ENCODE measurements at regions not wholly inside any gene's neighbourhood (a gene's known extent, or its start where the extent isn't known, plus 50 kb on each side); places are given as distances from the start of the nearest gene placed in this dataset.
"Not testable (repeated sequence)": the region's sequence is repeated elsewhere in the genome, so short reads cannot be mapped to it uniquely, and the experiment has no call there.

- no CpG with 5 or more reads among the region's 29 CpGs for WGBS (ENCODE audit: extremely low coverage, insufficient read length, low lambda C conversion rate)
- not testable (repeated sequence) for H3K23me2 ChIP-seq (ENCODE audit: insufficient read length, low read depth, low read length, poor library complexity, severe bottlenecking); H3K56ac ChIP-seq (ENCODE audit: insufficient read length, low read depth, low read length); H2BK120ac ChIP-seq (ENCODE audit: low read depth, low read length, poor library complexity, severe bottlenecking); H3K4ac ChIP-seq (ENCODE audit: low read depth, low read length); H4K8ac ChIP-seq (replicated peaks; ENCODE audit: insufficient read length, low read depth, low read length); H2BK15ac ChIP-seq (ENCODE audit: low read depth, low read length); H2AK5ac ChIP-seq (ENCODE audit: insufficient read length, low read length); H3K9ac ChIP-seq (ENCODE audit: extremely low read depth, insufficient read length, low read length); H3T11ph ChIP-seq (ENCODE audit: low read length); H3K27ac ChIP-seq (ENCODE audit: insufficient read length, low read depth, low read length); H3K79me2 ChIP-seq (ENCODE audit: insufficient read depth, low read length); H3K14ac ChIP-seq (ENCODE audit: insufficient read depth, low read length); H2BK5ac ChIP-seq (ENCODE audit: insufficient read length, low read length); H3K27me3 ChIP-seq (ENCODE audit: insufficient read depth, low read length); H3K9me3 ChIP-seq (ENCODE audit: control insufficient read depth, low read depth, low read length); H3K27ac Mint-ChIP-seq; H2AFZ ChIP-seq (ENCODE audit: low read length); H3K4me3 Mint-ChIP-seq; H4K20me1 ChIP-seq (ENCODE audit: control insufficient read depth, insufficient read depth, insufficient read length); H4K91ac ChIP-seq (ENCODE audit: insufficient read length, low read depth, low read length); H3K4me1 Mint-ChIP-seq; H3K4me2 ChIP-seq (ENCODE audit: insufficient read depth, insufficient read length, low read length); H2BK12ac ChIP-seq (ENCODE audit: insufficient read length, low read depth, low read length); H3K27me3 Mint-ChIP-seq (ENCODE audit: low read depth); H3K79me1 ChIP-seq (ENCODE audit: insufficient read depth, low read depth, low read length, poor library complexity, severe bottlenecking); H3K23ac ChIP-seq (ENCODE audit: insufficient read length, low read depth, low read length); DNase-seq; H3K18ac ChIP-seq (ENCODE audit: insufficient read length, low read depth, low read length); H2BK20ac ChIP-seq (ENCODE audit: low read depth, low read length, poor library complexity, severe bottlenecking); H4K5ac ChIP-seq (ENCODE audit: insufficient read length, low read depth, low read length); H3K4me1 ChIP-seq (ENCODE audit: insufficient read depth, low read length)
- H3K36me3 Mint-ChIP-seq (ENCODE audit: insufficient read depth in 1 of 3, low read depth in 3 of 3), result peaks cover 6 to 11% (median 10%) of the 10 kb centered on the region in 3 experiments
- H3K9me3 Mint-ChIP-seq, result peaks cover 42 to 54% of the 10 kb centered on the region in 2 experiments
Measured at GRCh38 chr2:91441932-91442245, 2750.4 kb downstream of the RPIA start.
